ENCODE measurements at regions not wholly inside any gene's neighbourhood (a gene's known extent, or its start where the extent isn't known, plus 50 kb on each side); places are given as distances from the start of the nearest gene placed in this dataset.

DNA sequence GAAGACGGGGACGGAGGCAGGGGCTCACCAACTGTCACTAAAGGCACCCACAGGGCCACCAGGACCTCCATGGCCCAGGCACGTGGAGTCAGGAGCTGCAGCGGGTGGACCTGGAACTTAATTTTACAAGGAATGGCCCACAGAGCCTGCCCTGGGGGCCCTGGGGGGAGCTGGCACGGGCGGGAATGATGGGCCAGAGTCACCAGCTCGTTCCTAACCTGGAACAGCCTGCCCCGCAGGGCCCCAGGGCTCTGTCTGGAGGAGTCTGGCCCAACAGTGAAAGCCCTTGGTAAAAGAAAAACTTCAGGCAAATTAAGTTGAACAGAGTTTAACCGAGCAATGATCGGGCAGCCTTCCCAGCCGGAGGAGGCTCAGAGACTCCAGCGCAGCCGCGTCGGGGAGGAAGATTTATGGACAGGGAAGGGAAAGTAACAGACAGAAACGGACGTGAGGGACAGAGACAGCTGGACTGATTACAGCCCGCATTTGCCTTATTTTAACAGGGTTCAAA, 118.4 kb upstream of the TMEM18 start:
- Histone ChIP-seq H3K27ac (ENCODE audit: low read length, poor library complexity, severe bottlenecking) (no peak overlapping the region), H3K4me1 (ENCODE audit: control insufficient read depth, insufficient read depth, low read depth, low read length) (no peaks in the 10 kb centered on the region), H2AFZ (ENCODE audit: low read depth, low read length) (no peak overlapping the region), H3K9ac (ENCODE audit: low read length) (no peak overlapping the region), H4K8ac (ENCODE audit: low read length) (no peak overlapping the region), H3K18ac (ENCODE audit: low read depth in 1 of 2, low read length in 2 of 2) (no peak overlapping the region), H4K91ac (ENCODE audit: low read length) (no peak overlapping the region), H3K27me3 (ENCODE audit: control insufficient read depth in 1 of 2, insufficient read depth in 1 of 2, low read length in 2 of 2) (peaks cover 0 to 11% of the 10 kb centered on the region in 2 experiments), H2BK12ac (ENCODE audit: low read length in 2 of 2) (no peak overlapping the region), H2BK15ac (ENCODE audit: low read depth, poor library complexity, severe bottlenecking) (no peak overlapping the region), H3K14ac (ENCODE audit: low read length in 2 of 2) (no peak overlapping the region), H2BK5ac (ENCODE audit: low read depth, low read length, poor library complexity, severe bottlenecking) (no peak overlapping the region), H2BK120ac (ENCODE audit: low read depth, low read length) (no peak overlapping the region), H3K4ac (ENCODE audit: low read depth in 1 of 2, low read length in 2 of 2) (no peak overlapping the region), H2AK5ac (ENCODE audit: low read length, severe bottlenecking) (no peak overlapping the region), H3K79me1 (replicated peaks; ENCODE audit: low read length, poor library complexity, severe bottlenecking) (no peaks in the 10 kb centered on the region), H3K9me3 (ENCODE audit: control insufficient read depth, low read length) (no peaks in the 10 kb centered on the region), H3K4me2 (ENCODE audit: low read length, poor library complexity, severe bottlenecking) (no peak overlapping the region), H3K36me3 (ENCODE audit: control insufficient read depth in 1 of 2, insufficient read depth in 2 of 2, low read depth in 1 of 2, low read length in 2 of 2) (no peaks in the 10 kb centered on the region), H3K23ac (ENCODE audit: low read length in 2 of 2) (no peak overlapping the region), H3K4me3 (ENCODE audit: insufficient read depth in 1 of 2, low read depth in 1 of 2, low read length in 2 of 2) (no peak overlapping the region)
- no peak for DNase-seq
- WGBS, result 74% methylated on average over 18 of the region's 18 CpGs

DNA sequence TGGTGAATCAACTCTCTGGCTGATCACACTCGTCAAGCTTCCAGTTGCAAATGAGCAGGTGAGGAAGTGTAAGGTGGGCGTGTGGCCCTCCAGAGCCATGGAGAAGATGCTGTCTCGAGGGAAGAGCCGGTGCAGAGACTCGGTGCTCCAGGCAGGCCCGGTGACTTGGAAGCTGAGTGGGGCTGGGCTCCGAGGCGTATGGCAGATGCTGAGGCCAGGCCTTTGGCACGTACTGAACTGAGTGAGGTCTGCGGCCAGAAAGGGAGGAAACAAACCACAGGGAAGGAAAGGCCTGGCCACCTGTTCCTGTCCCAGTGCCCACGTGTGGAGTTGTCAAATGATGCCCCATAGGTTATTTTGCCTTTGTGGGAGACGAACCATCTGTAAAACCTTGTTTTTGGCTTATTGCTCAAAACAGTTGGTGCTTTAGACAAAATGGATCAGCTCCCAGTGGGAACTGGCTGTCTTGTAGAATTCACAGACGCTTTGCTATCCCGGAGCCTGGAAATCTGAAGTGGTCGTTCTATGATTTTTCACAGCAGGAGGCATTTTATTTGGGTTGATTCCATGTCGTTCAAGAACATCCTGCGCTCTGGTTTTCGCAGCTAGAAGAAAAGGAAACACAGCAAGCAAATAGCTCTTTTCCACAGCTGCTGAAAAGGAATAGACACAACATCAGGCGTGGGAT, 117.5 kb upstream of the TMEM18 start:
- WGBS, result 75% methylated on average over 19 of the region's 19 CpGs
- Histone ChIP-seq H3K27ac (ENCODE audit: low read length, poor library complexity, severe bottlenecking) (no peak overlapping the region), H3K4me2 (ENCODE audit: low read length, poor library complexity, severe bottlenecking) (no peak overlapping the region), H4K91ac (ENCODE audit: low read length) (no peak overlapping the region), H2BK5ac (ENCODE audit: low read depth, low read length, poor library complexity, severe bottlenecking) (no peak overlapping the region), H3K4me3 (ENCODE audit: insufficient read depth in 1 of 2, low read depth in 1 of 2, low read length in 2 of 2) (no peak overlapping the region), H3K18ac (ENCODE audit: low read depth in 1 of 2, low read length in 2 of 2) (no peak overlapping the region), H3K79me1 (replicated peaks; ENCODE audit: low read length, poor library complexity, severe bottlenecking) (no peaks in the 10 kb centered on the region), H3K9ac (ENCODE audit: low read length) (no peak overlapping the region), H2AK5ac (ENCODE audit: low read length, severe bottlenecking) (no peak overlapping the region), H3K9me3 (ENCODE audit: control insufficient read depth, low read length) (no peaks in the 10 kb centered on the region), H3K4me1 (ENCODE audit: control insufficient read depth, insufficient read depth, low read depth, low read length) (no peaks in the 10 kb centered on the region), H2AFZ (ENCODE audit: low read depth, low read length) (no peak overlapping the region), H3K36me3 (ENCODE audit: control insufficient read depth in 1 of 2, insufficient read depth in 2 of 2, low read depth in 1 of 2, low read length in 2 of 2) (no peaks in the 10 kb centered on the region), H2BK12ac (ENCODE audit: low read length in 2 of 2) (no peak overlapping the region), H2BK120ac (ENCODE audit: low read depth, low read length) (no peak overlapping the region), H3K27me3 (ENCODE audit: control insufficient read depth in 1 of 2, insufficient read depth in 1 of 2, low read length in 2 of 2) (peaks cover 0 to 11% of the 10 kb centered on the region in 2 experiments), H4K8ac (ENCODE audit: low read length) (no peak overlapping the region), H3K14ac (ENCODE audit: low read length in 2 of 2) (no peak overlapping the region), H3K23ac (ENCODE audit: low read length in 2 of 2) (no peak overlapping the region), H2BK15ac (ENCODE audit: low read depth, poor library complexity, severe bottlenecking) (no peak overlapping the region), H3K4ac (ENCODE audit: low read depth in 1 of 2, low read length in 2 of 2) (no peak overlapping the region)
- DNase-seq, result no peak

DNA sequence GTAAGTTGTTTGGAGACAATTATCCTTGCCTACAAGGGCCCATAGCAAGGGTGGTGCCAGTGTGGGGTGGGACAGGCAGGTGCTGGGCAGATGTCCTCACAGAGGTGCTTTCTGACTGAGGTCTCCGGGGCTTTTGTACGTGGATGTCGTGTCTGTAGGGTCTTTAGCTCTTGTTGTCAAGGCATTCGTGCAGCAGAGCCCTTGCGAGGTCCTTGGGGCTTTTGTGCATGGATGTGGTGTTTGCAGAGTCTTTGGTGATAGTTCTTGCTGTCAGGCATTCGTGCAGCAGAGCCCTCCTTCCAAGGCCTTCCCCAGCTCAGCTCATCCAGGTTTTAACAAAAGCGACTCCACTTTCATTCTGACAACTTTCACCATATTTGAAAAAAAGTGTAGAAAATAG, 116.0 kb upstream of the TMEM18 start:
- no peak overlapping the region for H3K9ac ChIP-seq (ENCODE audit: low read length)
- H4K91ac ChIP-seq (ENCODE audit: low read length), result no peak overlapping the region
- H3K4me3 ChIP-seq (ENCODE audit: insufficient read depth in 1 of 2, low read depth in 1 of 2, low read length in 2 of 2), result no peak overlapping the region
- no peaks in the 10 kb centered on the region for H3K36me3 ChIP-seq (ENCODE audit: control insufficient read depth in 1 of 2, insufficient read depth in 2 of 2, low read depth in 1 of 2, low read length in 2 of 2)
- no peak overlapping the region for H2BK15ac ChIP-seq (ENCODE audit: low read depth, poor library complexity, severe bottlenecking)
- no peak overlapping the region for H2BK12ac ChIP-seq (ENCODE audit: low read length in 2 of 2)
- H3K9me3 ChIP-seq (ENCODE audit: control insufficient read depth, low read length), result no peaks in the 10 kb centered on the region
- H3K4me1 ChIP-seq (ENCODE audit: control insufficient read depth, insufficient read depth, low read depth, low read length), result no peaks in the 10 kb centered on the region
- H3K79me1 ChIP-seq (replicated peaks; ENCODE audit: low read length, poor library complexity, severe bottlenecking), result no peaks in the 10 kb centered on the region
- no peak overlapping the region for H2AK5ac ChIP-seq (ENCODE audit: low read length, severe bottlenecking)
- no peak overlapping the region for H3K14ac ChIP-seq (ENCODE audit: low read length in 2 of 2)
- no peak for DNase-seq
- 83% methylated on average over 3 of the region's 7 CpGs for WGBS
- H4K8ac ChIP-seq (ENCODE audit: low read length), result no peak overlapping the region
- no peak overlapping the region for H3K18ac ChIP-seq (ENCODE audit: low read depth in 1 of 2, low read length in 2 of 2)
- H3K4ac ChIP-seq (ENCODE audit: low read depth in 1 of 2, low read length in 2 of 2), result no peak overlapping the region
- no peak overlapping the region for H3K4me2 ChIP-seq (ENCODE audit: low read length, poor library complexity, severe bottlenecking)
- peaks cover 0 to 11% of the 10 kb centered on the region in 2 experiments for H3K27me3 ChIP-seq (ENCODE audit: control insufficient read depth in 1 of 2, insufficient read depth in 1 of 2, low read length in 2 of 2)
- H2BK5ac ChIP-seq (ENCODE audit: low read depth, low read length, poor library complexity, severe bottlenecking), result no peak overlapping the region
- no peak overlapping the region for H3K27ac ChIP-seq (ENCODE audit: low read length, poor library complexity, severe bottlenecking)
- H2BK120ac ChIP-seq (ENCODE audit: low read depth, low read length), result no peak overlapping the region
- H2AFZ ChIP-seq (ENCODE audit: low read depth, low read length), result no peak overlapping the region
- no peak overlapping the region for H3K23ac ChIP-seq (ENCODE audit: low read length in 2 of 2)

DNA sequence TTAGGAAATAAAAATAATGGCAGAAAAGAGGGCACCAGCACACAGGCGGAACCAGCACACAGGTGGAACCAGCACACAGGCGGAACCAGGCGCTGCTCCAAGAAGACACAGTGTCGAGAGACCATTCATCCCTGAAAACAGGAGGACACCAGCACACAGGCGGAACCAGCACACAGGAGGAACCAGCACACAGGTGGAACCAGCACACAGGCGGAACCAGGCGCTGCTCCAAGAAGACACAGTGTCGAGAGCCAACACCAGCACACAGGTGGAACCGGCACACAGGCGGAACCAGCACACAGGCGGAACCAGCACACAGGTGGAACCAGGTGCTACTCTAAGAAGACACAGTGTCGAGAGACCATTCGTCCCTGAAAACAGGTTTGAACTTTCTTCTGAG, 115.5 kb upstream of the TMEM18 start:
- no peak overlapping the region for H2AFZ ChIP-seq (ENCODE audit: low read depth, low read length)
- no peaks in the 10 kb centered on the region for H3K36me3 ChIP-seq (ENCODE audit: control insufficient read depth in 1 of 2, insufficient read depth in 2 of 2, low read depth in 1 of 2, low read length in 2 of 2)
- no peak overlapping the region for H3K4me2 ChIP-seq (ENCODE audit: low read length, poor library complexity, severe bottlenecking)
- no peak overlapping the region for H2BK120ac ChIP-seq (ENCODE audit: low read depth, low read length)
- H4K91ac ChIP-seq (ENCODE audit: low read length), result no peak overlapping the region
- H3K9me3 ChIP-seq (ENCODE audit: control insufficient read depth, low read length), result no peaks in the 10 kb centered on the region
- no peak overlapping the region for H3K23ac ChIP-seq (ENCODE audit: low read length in 2 of 2)
- no peak overlapping the region for H2BK12ac ChIP-seq (ENCODE audit: low read length in 2 of 2)
- peaks cover 0 to 11% of the 10 kb centered on the region in 2 experiments for H3K27me3 ChIP-seq (ENCODE audit: control insufficient read depth in 1 of 2, insufficient read depth in 1 of 2, low read length in 2 of 2)
- no peaks in the 10 kb centered on the region for H3K79me1 ChIP-seq (replicated peaks; ENCODE audit: low read length, poor library complexity, severe bottlenecking)
- DNase-seq, result no peak
- H3K4ac ChIP-seq (ENCODE audit: low read depth in 1 of 2, low read length in 2 of 2), result no peak overlapping the region
- H3K9ac ChIP-seq (ENCODE audit: low read length), result no peak overlapping the region
- H4K8ac ChIP-seq (ENCODE audit: low read length), result no peak overlapping the region
- H3K4me3 ChIP-seq (ENCODE audit: insufficient read depth in 1 of 2, low read depth in 1 of 2, low read length in 2 of 2), result no peak overlapping the region
- no peak overlapping the region for H2BK15ac ChIP-seq (ENCODE audit: low read depth, poor library complexity, severe bottlenecking)
- H2BK5ac ChIP-seq (ENCODE audit: low read depth, low read length, poor library complexity, severe bottlenecking), result no peak overlapping the region
- no peaks in the 10 kb centered on the region for H3K4me1 ChIP-seq (ENCODE audit: control insufficient read depth, insufficient read depth, low read depth, low read length)
- no peak overlapping the region for H3K18ac ChIP-seq (ENCODE audit: low read depth in 1 of 2, low read length in 2 of 2)
- H3K27ac ChIP-seq (ENCODE audit: low read length, poor library complexity, severe bottlenecking), result no peak overlapping the region
- H2AK5ac ChIP-seq (ENCODE audit: low read length, severe bottlenecking), result no peak overlapping the region
- WGBS, result 92% methylated on average over 11 of the region's 13 CpGs
- no peak overlapping the region for H3K14ac ChIP-seq (ENCODE audit: low read length in 2 of 2)

Measured in mesenchymal stem cell (in vitro differentiated cells and primary cell).